ENCODE measurements at regions not wholly inside any gene's neighbourhood (a gene's known extent, or its start where the extent isn't known, plus 50 kb on each side); places are given as distances from the start of the nearest gene placed in this dataset.

- 93% methylated on average over 1 of the region's 1 CpG for WGBS
- no peak for DNase-seq (ENCODE audit: low read depth in 6 of 9, low spot score in 9 of 9)
These were observed 504.8 kb downstream of the SLITRK1 start for GRCh38 chr13:83377491-83377890.

GRCh38 chr13:83372786-83373185, 509.5 kb downstream of the SLITRK1 start:
- H3K4me1 ChIP-seq (ENCODE audit: control insufficient read depth in 2 of 2, insufficient read depth in 2 of 2, low read length in 2 of 2): no peaks in the 10 kb centered on the region
- H3K36me3 ChIP-seq (ENCODE audit: control insufficient read depth in 2 of 2, insufficient read depth in 2 of 2, low read length in 1 of 2): no peaks in the 10 kb centered on the region
- WGBS: 70% methylated on average over 2 of the region's 2 CpGs
- H3K27me3 ChIP-seq (ENCODE audit: control insufficient read depth in 2 of 2, insufficient read depth in 1 of 2, low read length in 1 of 2): no peaks in the 10 kb centered on the region
- peaks cover 0 to 9% of the 10 kb centered on the region in 2 donors for H3K9me3 ChIP-seq (ENCODE audit: control insufficient read depth in 2 of 2, insufficient read depth in 1 of 2, low read length in 1 of 2)
- no peak overlapping the region for H3K27ac ChIP-seq (ENCODE audit: low read depth in 1 of 2, low read length in 1 of 2)
- no peak for DNase-seq (ENCODE audit: low read depth in 6 of 9, low spot score in 9 of 9)
- no peak overlapping the region for H3K4me3 ChIP-seq (ENCODE audit: low read length in 2 of 2)

More at GRCh38 chr13:83377491-83377890, 504.8 kb downstream of the SLITRK1 start:
- H3K27ac ChIP-seq (ENCODE audit: low read depth in 1 of 2, low read length in 1 of 2): no peak overlapping the region
- H3K36me3 ChIP-seq (ENCODE audit: control insufficient read depth in 2 of 2, insufficient read depth in 2 of 2, low read length in 1 of 2): no peaks in the 10 kb centered on the region
- H3K4me3 ChIP-seq (ENCODE audit: low read length in 2 of 2): no peak overlapping the region
- H3K4me1 ChIP-seq (ENCODE audit: control insufficient read depth in 2 of 2, insufficient read depth in 2 of 2, low read length in 2 of 2): no peaks in the 10 kb centered on the region
- H3K9me3 ChIP-seq (ENCODE audit: control insufficient read depth in 2 of 2, insufficient read depth in 1 of 2, low read length in 1 of 2): peaks cover 0 to 4% of the 10 kb centered on the region in 2 donors
- H3K27me3 ChIP-seq (ENCODE audit: control insufficient read depth in 2 of 2, insufficient read depth in 1 of 2, low read length in 1 of 2): no peaks in the 10 kb centered on the region

GRCh38 chr13:83365723-83366122, 516.6 kb downstream of the SLITRK1 start:
- Histone ChIP-seq H3K27ac (ENCODE audit: low read depth in 1 of 2, low read length in 1 of 2) (no peak overlapping the region), H3K4me3 (ENCODE audit: low read length in 2 of 2) (no peak overlapping the region), H3K4me1 (ENCODE audit: control insufficient read depth in 2 of 2, insufficient read depth in 2 of 2, low read length in 2 of 2) (no peaks in the 10 kb centered on the region), H3K9me3 (ENCODE audit: control insufficient read depth in 2 of 2, insufficient read depth in 1 of 2, low read length in 1 of 2) (no peaks in the 10 kb centered on the region), H3K27me3 (ENCODE audit: control insufficient read depth in 2 of 2, insufficient read depth in 1 of 2, low read length in 1 of 2) (no peaks in the 10 kb centered on the region), H3K36me3 (ENCODE audit: control insufficient read depth in 2 of 2, insufficient read depth in 2 of 2, low read length in 1 of 2) (no peaks in the 10 kb centered on the region)
- no peak for DNase-seq (ENCODE audit: low read depth in 6 of 9, low spot score in 9 of 9)

- H3K9me3 ChIP-seq (ENCODE audit: control insufficient read depth in 2 of 2, insufficient read depth in 1 of 2, low read length in 1 of 2): no peaks in the 10 kb centered on the region
- H3K36me3 ChIP-seq (ENCODE audit: control insufficient read depth in 2 of 2, insufficient read depth in 2 of 2, low read length in 1 of 2): no peaks in the 10 kb centered on the region
- 99% methylated on average over 1 of the region's 1 CpG for WGBS
- no peak for DNase-seq (ENCODE audit: low read depth in 6 of 9, low spot score in 9 of 9)
- no peak overlapping the region for H3K4me3 ChIP-seq (ENCODE audit: low read length in 2 of 2)
- H3K27me3 ChIP-seq (ENCODE audit: control insufficient read depth in 2 of 2, insufficient read depth in 1 of 2, low read length in 1 of 2): no peaks in the 10 kb centered on the region
- H3K27ac ChIP-seq (ENCODE audit: low read depth in 1 of 2, low read length in 1 of 2): no peak overlapping the region
- H3K4me1 ChIP-seq (ENCODE audit: control insufficient read depth in 2 of 2, insufficient read depth in 2 of 2, low read length in 2 of 2): no peaks in the 10 kb centered on the region
These were observed 527.2 kb downstream of the SLITRK1 start for GRCh38 chr13:83355041-83355440.

GRCh38 chr13:83352391-83352790, 529.9 kb downstream of the SLITRK1 start:
- H3K36me3 ChIP-seq (ENCODE audit: control insufficient read depth in 2 of 2, insufficient read depth in 2 of 2, low read length in 1 of 2): no peaks in the 10 kb centered on the region
- WGBS: 84% methylated on average over 1 of the region's 1 CpG
- no peak for DNase-seq (ENCODE audit: low read depth in 6 of 9, low spot score in 9 of 9)

GRCh38 chr13:83350569-83350968, 531.7 kb downstream of the SLITRK1 start:
- Histone ChIP-seq H3K4me1 (ENCODE audit: control insufficient read depth in 2 of 2, insufficient read depth in 2 of 2, low read length in 2 of 2) (no peaks in the 10 kb centered on the region), H3K36me3 (ENCODE audit: control insufficient read depth in 2 of 2, insufficient read depth in 2 of 2, low read length in 1 of 2) (no peaks in the 10 kb centered on the region), H3K27me3 (ENCODE audit: control insufficient read depth in 2 of 2, insufficient read depth in 1 of 2, low read length in 1 of 2) (no peaks in the 10 kb centered on the region), H3K9me3 (ENCODE audit: control insufficient read depth in 2 of 2, insufficient read depth in 1 of 2, low read length in 1 of 2) (no peaks in the 10 kb centered on the region), H3K4me3 (ENCODE audit: low read length in 2 of 2) (no peak overlapping the region), H3K27ac (ENCODE audit: low read depth in 1 of 2, low read length in 1 of 2) (no peak overlapping the region)
- DNase-seq (ENCODE audit: low read depth in 6 of 9, low spot score in 9 of 9): no peak
- 97% methylated on average over 2 of the region's 2 CpGs for WGBS

More at GRCh38 chr13:83352391-83352790, 529.9 kb downstream of the SLITRK1 start:
- Histone ChIP-seq H3K4me3 (ENCODE audit: low read length in 2 of 2) (no peak overlapping the region), H3K9me3 (ENCODE audit: control insufficient read depth in 2 of 2, insufficient read depth in 1 of 2, low read length in 1 of 2) (no peaks in the 10 kb centered on the region), H3K27ac (ENCODE audit: low read depth in 1 of 2, low read length in 1 of 2) (no peak overlapping the region), H3K27me3 (ENCODE audit: control insufficient read depth in 2 of 2, insufficient read depth in 1 of 2, low read length in 1 of 2) (no peaks in the 10 kb centered on the region), H3K4me1 (ENCODE audit: control insufficient read depth in 2 of 2, insufficient read depth in 2 of 2, low read length in 2 of 2) (no peaks in the 10 kb centered on the region)

GRCh38 chr13:83344518-83344917, 537.8 kb downstream of the SLITRK1 start:
- 93% methylated on average over 2 of the region's 2 CpGs for WGBS
- H3K9me3 ChIP-seq (ENCODE audit: control insufficient read depth in 2 of 2, insufficient read depth in 1 of 2, low read length in 1 of 2): no peaks in the 10 kb centered on the region

GRCh38 chr13:83340170-83340569, 542.1 kb downstream of the SLITRK1 start:
- WGBS: 92% methylated on average over 2 of the region's 2 CpGs
- no peaks in the 10 kb centered on the region for H3K4me1 ChIP-seq (ENCODE audit: control insufficient read depth in 2 of 2, insufficient read depth in 2 of 2, low read length in 2 of 2)
- no peak for DNase-seq (ENCODE audit: low read depth in 6 of 9, low spot score in 9 of 9)
- H3K27me3 ChIP-seq (ENCODE audit: control insufficient read depth in 2 of 2, insufficient read depth in 1 of 2, low read length in 1 of 2): no peaks in the 10 kb centered on the region
- H3K9me3 ChIP-seq (ENCODE audit: control insufficient read depth in 2 of 2, insufficient read depth in 1 of 2, low read length in 1 of 2): no peaks in the 10 kb centered on the region
- no peak overlapping the region for H3K27ac ChIP-seq (ENCODE audit: low read depth in 1 of 2, low read length in 1 of 2)
- no peak overlapping the region for H3K4me3 ChIP-seq (ENCODE audit: low read length in 2 of 2)
- no peaks in the 10 kb centered on the region for H3K36me3 ChIP-seq (ENCODE audit: control insufficient read depth in 2 of 2, insufficient read depth in 2 of 2, low read length in 1 of 2)

More at GRCh38 chr13:83344518-83344917, 537.8 kb downstream of the SLITRK1 start:
- H3K27me3 ChIP-seq (ENCODE audit: control insufficient read depth in 2 of 2, insufficient read depth in 1 of 2, low read length in 1 of 2): no peaks in the 10 kb centered on the region
- no peak overlapping the region for H3K4me3 ChIP-seq (ENCODE audit: low read length in 2 of 2)
- H3K27ac ChIP-seq (ENCODE audit: low read depth in 1 of 2, low read length in 1 of 2): no peak overlapping the region
- DNase-seq (ENCODE audit: low read depth in 6 of 9, low spot score in 9 of 9): no peak
- no peaks in the 10 kb centered on the region for H3K36me3 ChIP-seq (ENCODE audit: control insufficient read depth in 2 of 2, insufficient read depth in 2 of 2, low read length in 1 of 2)
- no peaks in the 10 kb centered on the region for H3K4me1 ChIP-seq (ENCODE audit: control insufficient read depth in 2 of 2, insufficient read depth in 2 of 2, low read length in 2 of 2)

- Histone ChIP-seq H3K27ac (ENCODE audit: low read depth in 1 of 2, low read length in 1 of 2) (no peak overlapping the region), H3K27me3 (ENCODE audit: control insufficient read depth in 2 of 2, insufficient read depth in 1 of 2, low read length in 1 of 2) (no peaks in the 10 kb centered on the region), H3K9me3 (ENCODE audit: control insufficient read depth in 2 of 2, insufficient read depth in 1 of 2, low read length in 1 of 2) (no peaks in the 10 kb centered on the region), H3K4me1 (ENCODE audit: control insufficient read depth in 2 of 2, insufficient read depth in 2 of 2, low read length in 2 of 2) (no peaks in the 10 kb centered on the region), H3K4me3 (ENCODE audit: low read length in 2 of 2) (no peak overlapping the region), H3K36me3 (ENCODE audit: control insufficient read depth in 2 of 2, insufficient read depth in 2 of 2, low read length in 1 of 2) (no peaks in the 10 kb centered on the region)
- WGBS: 84% methylated on average over 7 of the region's 7 CpGs
- DNase-seq (ENCODE audit: low read depth in 6 of 9, low spot score in 9 of 9): no peak
These were observed 548.5 kb downstream of the SLITRK1 start for GRCh38 chr13:83333614-83334388.

All from thymus (tissue), 11 donors.